ENCODE measurements at regions not wholly inside any gene's neighbourhood (a gene's known extent, or its start where the extent isn't known, plus 50 kb on each side); places are given as distances from the start of the nearest gene placed in this dataset.

- TF ChIP-seq CTCF (IDR thresholded peaks at IDR 0.05; ENCODE audit: borderline replicate concordance, extremely low read depth, low read length, poor library complexity, severe bottlenecking) (no peak), EZH2 (IDR thresholded peaks at IDR 0.05; ENCODE audit: borderline replicate concordance, low read depth, low read length, severe bottlenecking) (no peak)
These were observed 235.1 kb downstream of the USP46 start for GRCh38 chr4:52423967-52424366.

Measured in DND-41 (cell line).